ENCODE measurements at regions not wholly inside any gene's neighbourhood (a gene's known extent, or its start where the extent isn't known, plus 50 kb on each side); places are given as distances from the start of the nearest gene placed in this dataset.
"Not testable (repeated sequence)": the region's sequence is repeated elsewhere in the genome, so short reads cannot be mapped to it uniquely, and the experiment has no call there.

DNA sequence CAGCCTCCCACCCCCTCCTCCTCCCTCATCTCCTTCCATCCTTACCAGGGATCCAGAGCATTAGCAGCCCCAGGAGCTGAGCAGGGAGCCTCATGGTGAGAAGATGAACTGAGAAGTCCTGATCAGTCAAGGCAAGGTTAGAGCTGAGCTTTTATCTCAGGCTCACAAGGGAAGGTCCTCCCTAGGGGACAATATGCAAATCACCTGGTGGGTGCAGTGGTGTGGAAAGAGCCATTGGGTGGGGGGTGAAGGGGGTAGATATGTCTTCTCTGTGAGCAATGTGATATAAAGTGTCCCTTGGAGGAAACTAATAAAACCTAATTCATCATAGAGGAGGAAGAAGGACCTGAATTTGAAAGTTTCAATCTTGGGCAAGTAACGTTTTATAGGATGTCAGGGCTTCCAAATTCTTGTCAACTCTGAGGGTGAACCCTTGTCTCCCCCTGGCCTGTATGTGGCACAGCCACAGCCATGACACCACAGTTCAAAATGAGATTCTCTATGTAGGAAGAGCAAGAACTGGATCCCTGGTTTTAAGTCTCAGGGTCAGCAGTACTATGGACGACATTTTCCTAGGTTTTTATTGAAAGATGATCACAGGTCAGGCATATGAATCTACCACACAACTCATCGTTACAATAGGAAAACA, 543.5 kb downstream of the RPIA start:
- not testable (repeated sequence) for DNase-seq

GRCh38 chr2:89236832-89237450, 545.5 kb downstream of the RPIA start:
- not testable (repeated sequence) for DNase-seq

GRCh38 chr2:89237783-89238182, 546.3 kb downstream of the RPIA start:
- not testable (repeated sequence) for DNase-seq

DNA sequence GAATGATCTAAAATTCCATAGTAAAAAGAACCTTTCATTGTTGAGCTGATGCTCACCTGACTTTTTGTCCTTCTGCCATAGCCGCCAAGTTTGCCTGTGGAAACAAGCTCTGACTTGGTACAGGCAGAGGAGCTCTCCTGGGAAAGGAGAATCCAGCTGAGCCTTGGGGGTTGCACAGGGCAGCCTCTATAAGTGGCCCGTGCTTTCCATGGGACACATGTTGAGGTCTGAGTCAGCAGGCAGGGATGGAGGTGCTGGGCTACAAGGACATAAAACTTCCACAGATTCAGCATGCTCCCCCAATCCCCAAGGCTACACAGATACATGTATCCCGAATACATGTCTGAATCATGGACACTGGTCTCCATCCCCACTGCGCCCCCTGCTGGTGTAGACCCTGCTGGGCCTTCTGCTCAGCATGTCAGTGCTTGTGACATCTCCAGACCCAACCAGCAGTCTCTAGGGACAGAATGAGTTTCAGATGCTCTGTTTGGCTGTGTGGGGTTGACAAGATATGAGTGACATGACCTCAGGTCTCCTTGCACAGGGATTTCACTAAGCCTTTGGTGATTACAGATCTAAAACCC, 551.7 kb downstream of the RPIA start:
- DNase-seq = not testable (repeated sequence)

DNA sequence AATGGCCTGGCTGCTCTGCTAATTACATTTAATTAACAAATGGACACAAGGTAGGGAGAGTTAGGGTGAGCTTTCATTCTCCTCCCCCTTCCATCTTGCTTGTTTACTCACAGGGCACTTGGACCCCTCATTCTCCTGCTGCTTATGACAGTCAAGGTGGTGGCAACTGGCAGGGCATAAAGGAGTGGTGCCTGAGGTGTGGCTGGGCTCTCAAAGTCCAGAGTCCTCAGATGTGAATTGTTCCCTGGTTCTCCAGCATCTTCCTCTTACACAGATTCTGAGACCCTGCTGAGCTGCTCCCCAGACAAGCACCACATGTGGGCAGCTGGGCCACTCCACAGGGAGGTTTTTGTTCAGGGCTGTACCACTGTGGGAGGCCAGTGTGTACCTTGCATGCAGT, 552.9 kb downstream of the RPIA start:
- DNase-seq = not testable (repeated sequence)

GRCh38 chr2:89245478-89245877, 554.0 kb downstream of the RPIA start:
- DNase-seq = not testable (repeated sequence)

GRCh38 chr2:89246027-89246426, 554.6 kb downstream of the RPIA start:
- not testable (repeated sequence) for DNase-seq

DNA sequence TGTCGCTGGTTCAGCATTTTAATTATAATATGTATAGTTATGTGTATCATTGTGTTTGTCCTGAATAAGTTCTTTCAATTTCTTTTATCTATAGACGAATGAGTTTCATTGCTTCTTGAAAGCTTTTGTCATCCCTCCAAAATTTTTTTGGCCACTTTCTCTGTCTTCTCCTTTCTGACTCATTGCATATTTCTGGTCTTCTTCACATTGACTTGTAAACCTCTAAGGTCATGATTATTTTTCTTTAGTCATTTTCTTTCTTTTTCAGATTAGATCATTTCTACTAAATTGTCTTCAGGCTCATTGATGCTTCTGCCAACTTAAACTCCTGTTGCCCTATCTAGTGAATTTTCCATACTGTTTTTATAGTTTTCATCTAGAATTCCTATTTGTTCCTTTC, 555.1 kb downstream of the RPIA start:
- not testable (repeated sequence) for DNase-seq

DNA sequence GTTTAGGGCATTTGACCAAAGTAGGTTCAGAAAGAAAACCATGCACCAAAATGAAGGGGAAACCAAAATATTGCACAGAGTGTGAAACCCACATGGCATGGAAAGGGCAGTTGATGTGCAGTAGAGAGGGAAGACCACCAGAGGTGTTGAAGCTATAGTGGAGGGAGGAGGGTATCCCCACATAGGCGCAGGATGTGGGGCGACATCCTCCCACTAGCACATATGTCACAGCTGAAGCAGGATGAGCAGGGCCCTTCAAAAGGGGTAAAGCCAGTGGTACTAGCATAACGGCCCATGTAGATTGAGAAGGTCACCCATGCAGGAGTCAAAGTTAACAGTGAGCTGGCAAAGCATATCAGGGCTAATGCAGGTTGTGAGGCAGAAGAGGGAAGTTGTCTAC, 563.5 kb downstream of the RPIA start:
- not testable (repeated sequence) for DNase-seq

- not testable (repeated sequence) for DNase-seq
These were observed 582.0 kb downstream of the RPIA start for GRCh38 chr2:89273443-89273842.

DNA sequence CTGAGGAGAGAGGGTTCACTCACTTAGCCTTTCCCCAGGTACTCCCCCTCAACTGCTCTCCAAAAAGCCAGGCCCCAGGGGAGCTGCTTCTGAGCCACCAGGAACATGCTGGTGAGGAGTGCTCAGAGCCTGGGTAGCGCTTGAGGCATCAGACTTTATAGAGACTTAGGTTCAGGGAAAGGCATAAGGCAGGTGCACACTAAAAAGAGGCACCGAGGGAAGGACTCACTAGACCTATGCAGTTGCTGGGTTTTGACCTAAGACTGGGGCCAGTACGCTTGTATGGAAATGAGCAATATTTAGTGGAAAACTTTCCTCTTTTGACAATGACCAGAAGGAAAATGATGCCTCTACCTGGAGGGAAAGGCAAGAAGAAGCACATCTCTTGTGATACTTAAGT, 589.1 kb downstream of the RPIA start:
- DNase-seq = not testable (repeated sequence)

GRCh38 chr2:89286448-89287080, 595.1 kb downstream of the RPIA start:
- DNase-seq = not testable (repeated sequence)

DNA sequence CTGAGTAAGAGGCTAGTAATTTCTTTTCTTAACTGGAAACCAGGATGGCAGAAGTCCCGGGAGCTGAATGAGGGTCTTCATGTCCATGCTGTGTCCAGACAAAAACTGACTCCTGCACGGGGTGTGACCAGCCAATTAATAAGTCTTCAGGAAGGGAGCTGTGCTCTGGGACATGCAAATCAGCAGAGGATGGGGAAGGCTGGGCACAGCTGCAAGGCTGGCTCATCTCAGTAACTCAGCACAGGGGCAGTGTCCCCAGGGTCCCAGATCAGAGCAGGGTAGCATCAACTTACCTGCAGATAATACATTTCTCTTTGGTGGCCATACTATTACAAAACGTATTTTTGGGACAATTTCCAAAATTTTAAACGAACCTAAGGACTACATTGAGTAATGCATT, 595.6 kb downstream of the RPIA start:
- DNase-seq = not testable (repeated sequence)

GRCh38 chr2:89291717-89292298, 600.3 kb downstream of the RPIA start:
- not testable (repeated sequence) for DNase-seq

GRCh38 chr2:89293399-89293798, 601.9 kb downstream of the RPIA start:
- not testable (repeated sequence) for DNase-seq

DNA sequence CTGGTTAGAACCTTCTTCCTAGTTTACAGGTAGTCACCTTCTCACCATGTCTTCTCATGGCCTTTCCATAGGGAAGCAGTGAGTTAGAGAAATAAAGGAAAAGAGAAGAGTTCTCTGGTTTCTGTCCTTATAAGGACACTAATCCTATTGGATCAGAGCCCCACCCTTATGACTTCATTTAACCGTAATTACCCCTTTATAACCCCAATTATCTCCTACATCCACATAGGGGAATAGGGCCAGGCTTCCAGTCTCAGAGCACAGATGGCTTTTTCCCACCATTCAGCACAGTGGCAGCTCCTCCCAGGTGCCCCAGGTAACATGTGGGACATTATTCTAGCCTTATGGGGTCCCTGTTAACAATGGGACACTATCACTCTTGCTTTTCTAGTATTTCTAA, 602.9 kb downstream of the RPIA start:
- not testable (repeated sequence) for DNase-seq

GRCh38 chr2:89296820-89297398, 605.4 kb downstream of the RPIA start:
- DNase-seq = not testable (repeated sequence)

DNA sequence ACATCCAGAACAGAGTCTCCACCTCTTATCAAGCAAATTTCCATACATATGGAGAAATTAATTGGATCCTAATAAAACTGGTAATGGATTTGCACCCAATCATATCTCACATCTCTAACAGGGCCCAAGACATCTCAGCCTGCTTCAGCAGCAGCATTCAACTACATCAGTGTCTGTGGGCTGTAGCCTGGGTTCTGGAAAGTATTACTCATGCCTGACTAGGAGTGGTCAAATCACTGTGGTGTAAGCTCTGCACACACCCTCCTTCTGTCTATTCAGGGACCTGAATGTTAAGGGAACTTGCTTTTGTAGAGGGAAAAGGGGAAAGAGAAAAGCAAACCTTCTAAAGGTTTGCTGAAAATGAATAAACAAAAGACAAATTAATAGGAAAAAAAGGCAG, 607.7 kb downstream of the RPIA start:
- DNase-seq = not testable (repeated sequence)

DNA sequence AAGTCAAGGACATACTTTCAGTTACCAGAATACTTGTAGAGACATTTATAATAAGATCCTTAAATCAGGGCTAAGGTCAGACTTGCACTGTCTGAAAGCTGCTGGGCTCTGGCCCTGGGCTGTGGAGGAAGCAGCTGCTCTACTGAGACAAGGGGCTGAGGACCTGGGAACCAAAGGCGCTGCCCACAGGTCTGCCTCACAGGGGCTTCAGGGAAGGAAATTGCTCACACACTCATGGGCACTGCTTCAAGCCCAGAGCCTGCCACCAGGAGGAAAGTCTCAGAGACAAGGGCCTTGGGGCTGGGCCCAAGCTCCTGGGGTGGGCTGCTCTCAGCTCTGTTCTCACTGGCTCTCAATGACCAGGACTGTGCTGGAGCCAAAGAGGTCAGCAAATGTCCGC, 614.1 kb downstream of the RPIA start:
- not testable (repeated sequence) for DNase-seq

DNA sequence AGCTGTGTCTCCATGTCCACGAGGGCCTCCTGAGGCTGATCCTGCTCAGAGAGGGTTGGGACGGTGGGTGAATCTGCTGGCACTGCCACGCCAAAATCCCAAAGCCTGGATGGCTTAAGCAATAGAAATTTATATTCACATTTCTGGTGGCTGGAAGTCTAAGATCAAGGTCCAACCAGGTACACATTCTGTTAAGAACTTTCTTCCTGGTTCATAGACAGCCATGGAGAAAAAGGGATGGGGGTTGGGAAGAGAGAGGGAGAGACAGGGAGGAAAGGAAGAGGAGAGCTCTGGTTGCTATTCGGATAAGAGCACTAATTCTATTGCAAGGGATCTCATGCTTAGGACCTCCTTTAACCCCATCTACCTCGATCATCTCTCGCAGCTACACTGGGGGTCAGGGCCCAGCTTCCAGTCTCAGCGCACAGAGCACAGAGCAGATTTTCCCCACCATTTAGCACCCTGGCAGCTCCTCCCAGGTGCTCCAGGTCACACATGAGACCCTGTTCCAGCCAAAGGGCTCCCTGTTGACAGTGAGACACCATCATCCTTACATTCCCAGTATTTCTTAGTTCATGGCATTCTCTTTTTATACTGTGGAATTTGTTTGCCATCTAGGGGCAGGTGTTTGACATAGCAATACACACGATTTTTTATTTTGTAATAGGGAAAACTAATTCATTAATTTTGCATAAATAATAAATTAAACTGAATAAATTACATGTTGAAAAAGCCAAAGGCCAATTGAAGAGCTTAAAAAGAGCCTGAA, 615.6 kb downstream of the RPIA start:
- DNase-seq = not testable (repeated sequence)

- not testable (repeated sequence) for DNase-seq
These were observed 627.5 kb downstream of the RPIA start for GRCh38 chr2:89318990-89319389.

DNA sequence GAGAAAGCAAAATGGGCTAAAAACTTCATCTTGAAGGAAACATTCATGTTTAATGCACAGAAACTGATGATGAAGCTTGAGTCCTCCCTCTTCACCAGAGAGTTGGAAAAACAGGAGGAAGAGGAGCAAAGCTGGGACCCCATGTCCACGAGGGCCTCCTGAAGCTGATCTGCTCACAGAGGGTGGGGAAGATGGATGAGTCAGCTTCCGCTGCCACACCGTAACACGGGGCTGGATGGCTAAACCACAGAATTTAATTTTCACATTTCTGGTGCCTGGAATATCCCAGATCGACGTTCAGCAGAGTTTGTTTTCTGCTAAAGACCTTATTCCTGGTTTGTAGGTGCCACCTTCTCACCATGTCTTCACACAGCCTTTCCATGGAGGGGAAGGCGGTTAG, 634.4 kb downstream of the RPIA start:
- not testable (repeated sequence) for DNase-seq

Measured in SIG-M5 (cell line).